GM12891 (cell line): ENCODE measurements at regions not wholly inside any gene's neighbourhood (a gene's known extent, or its start where the extent isn't known, plus 50 kb on each side); places are given as distances from the start of the nearest gene placed in this dataset.

Experiments used
- POLR2A ChIP-seq: IDR thresholded peaks from 2 replicates; pipeline ENCODE4 v1.6.1; 2011; ENCODE audit warnings: low read depth, low read length, control low read depth
- POLR2AphosphoS5 ChIP-seq: IDR thresholded peaks from 2 replicates; pipeline ENCODE4 v1.6.1; 2011; ENCODE audit warnings: low read depth, low read length, control low read depth
- SPI1 ChIP-seq: IDR thresholded peaks from 2 replicates; pipeline ENCODE4 v1.6.1; 2011; ENCODE audit warnings: low read depth, low read length, control low read depth
- TAF1 ChIP-seq: IDR thresholded peaks from 2 replicates; pipeline ENCODE4 v1.6.1; 2011; ENCODE audit warnings: low read depth, low read length, control low read depth

GRCh38 chr22:26822313-26822712, 164.9 kb downstream of the MIAT start:
- TF ChIP-seq POLR2AphosphoS5 (no peak), SPI1 (no peak), POLR2A (no peak), TAF1 (no peak)
